Activated T-helper 1 cell treated with Interleukin-2 at 50 U/mL for 16 hours (primary cell): ENCODE measurements at regions not wholly inside any gene's neighbourhood (a gene's known extent, or its start where the extent isn't known, plus 50 kb on each side); places are given as distances from the start of the nearest gene placed in this dataset.

ENCODE experiments used
- DNase-seq: peaks from one replicate; pipeline ENCODE4 v3.0.0-alpha.2; 2020; ENCODE audit warnings: low read depth

GRCh38 chr4:81881855-81882621 is 410.3 kb upstream of the RASGEF1B start:
- DNase-seq: no peak

GRCh38 chr4:81876106-81876505 is 404.4 kb upstream of the RASGEF1B start:
- DNase-seq: no peak

- DNase-seq: no peak
Observed at GRCh38 chr4:81874661-81875515, 403.2 kb upstream of the RASGEF1B start.

- DNase-seq: no peak
Observed at GRCh38 chr4:81870275-81870674, 398.6 kb upstream of the RASGEF1B start.

GRCh38 chr4:81860111-81860510 is 388.4 kb upstream of the RASGEF1B start:
- no peak for DNase-seq

GRCh38 chr4:81854406-81854805 is 382.7 kb upstream of the RASGEF1B start:
- no peak for DNase-seq

- no peak for DNase-seq
Observed at GRCh38 chr4:81852031-81852715, 380.5 kb upstream of the RASGEF1B start.

- no peak for DNase-seq
Observed at GRCh38 chr4:81850701-81851100, 379.0 kb upstream of the RASGEF1B start.

- no peak for DNase-seq
Observed at GRCh38 chr4:81845761-81846160, 374.1 kb upstream of the RASGEF1B start.

- DNase-seq: no peak
Observed at GRCh38 chr4:81845273-81845672, 373.6 kb upstream of the RASGEF1B start.

- DNase-seq: peak; percentile 21
Observed at GRCh38 chr4:81844717-81845116, 373.0 kb upstream of the RASGEF1B start.

GRCh38 chr4:81839347-81840042 is 367.8 kb upstream of the RASGEF1B start:
- no peak for DNase-seq

GRCh38 chr4:81838586-81838985 is 366.9 kb upstream of the RASGEF1B start:
- no peak for DNase-seq

- DNase-seq: no peak
Observed at GRCh38 chr4:81836716-81837115, 365.0 kb upstream of the RASGEF1B start.

GRCh38 chr4:81833576-81833975 is 361.9 kb upstream of the RASGEF1B start:
- no peak for DNase-seq

GRCh38 chr4:81828991-81829390 is 357.3 kb upstream of the RASGEF1B start:
- no peak for DNase-seq

GRCh38 chr4:81827577-81828202 is 356.0 kb upstream of the RASGEF1B start:
- no peak for DNase-seq

GRCh38 chr4:81826817-81827424 is 355.2 kb upstream of the RASGEF1B start:
- no peak for DNase-seq

GRCh38 chr4:81826335-81826734 is 354.6 kb upstream of the RASGEF1B start:
- DNase-seq: no peak

GRCh38 chr4:81818385-81818920 is 346.7 kb upstream of the RASGEF1B start:
- no peak for DNase-seq
